HAP-1 (cell line): ENCODE measurements at regions not wholly inside any gene's neighbourhood (a gene's known extent, or its start where the extent isn't known, plus 50 kb on each side); places are given as distances from the start of the nearest gene placed in this dataset.
"Not testable (repeated sequence)": the region's sequence is repeated elsewhere in the genome, so short reads cannot be mapped to it uniquely, and the experiment has no call there.

Experiments used
- DNase-seq, 2 experiments: peaks; one replicate each; pipeline ENCODE4 v3.0.0-alpha.2; 2016 to 2020; ENCODE audit warnings: low spot score in 2 of 2
- H3K27me3 ChIP-seq: fragments of 250-450 bp; sonication (Bioruptor Pico); 2 replicates; pipeline ENCODE4 v1.5.1; 2020; ENCODE audit warnings: low read depth, mild to moderate bottlenecking, moderate library complexity
- H3K36me3 ChIP-seq: fragments of 250-450 bp; sonication (Bioruptor Pico); replicated peaks from 2 replicates; pipeline ENCODE4 v1.5.1; 2020; ENCODE audit warnings: mild to moderate bottlenecking
- H3K4me1 ChIP-seq: fragments of 250-450 bp; sonication (Bioruptor Pico); 2 replicates; pipeline ENCODE4 v1.5.1; 2020; ENCODE audit warnings: mild to moderate bottlenecking
- H3K4me3 ChIP-seq: fragments of 250-450 bp; sonication (Bioruptor Pico); 2 replicates; pipeline ENCODE4 v1.5.1; 2020; ENCODE audit warnings: mild to moderate bottlenecking, moderate library complexity
- H3K9me3 ChIP-seq: fragments of 250-450 bp; sonication (Bioruptor Pico); 2 replicates; pipeline ENCODE4 v1.5.1; 2020; ENCODE audit warnings: mild to moderate bottlenecking, moderate library complexity
- in situ Hi-C: fragments of 300-500 bp; cut with MboI; formaldehyde crosslinking; loops from 3 replicates; pipeline ENCODE4 v1.14.3; 2020; ENCODE audit warnings: low sequenced_read_pairs, inconsistent platforms, mixed read lengths

DNA sequence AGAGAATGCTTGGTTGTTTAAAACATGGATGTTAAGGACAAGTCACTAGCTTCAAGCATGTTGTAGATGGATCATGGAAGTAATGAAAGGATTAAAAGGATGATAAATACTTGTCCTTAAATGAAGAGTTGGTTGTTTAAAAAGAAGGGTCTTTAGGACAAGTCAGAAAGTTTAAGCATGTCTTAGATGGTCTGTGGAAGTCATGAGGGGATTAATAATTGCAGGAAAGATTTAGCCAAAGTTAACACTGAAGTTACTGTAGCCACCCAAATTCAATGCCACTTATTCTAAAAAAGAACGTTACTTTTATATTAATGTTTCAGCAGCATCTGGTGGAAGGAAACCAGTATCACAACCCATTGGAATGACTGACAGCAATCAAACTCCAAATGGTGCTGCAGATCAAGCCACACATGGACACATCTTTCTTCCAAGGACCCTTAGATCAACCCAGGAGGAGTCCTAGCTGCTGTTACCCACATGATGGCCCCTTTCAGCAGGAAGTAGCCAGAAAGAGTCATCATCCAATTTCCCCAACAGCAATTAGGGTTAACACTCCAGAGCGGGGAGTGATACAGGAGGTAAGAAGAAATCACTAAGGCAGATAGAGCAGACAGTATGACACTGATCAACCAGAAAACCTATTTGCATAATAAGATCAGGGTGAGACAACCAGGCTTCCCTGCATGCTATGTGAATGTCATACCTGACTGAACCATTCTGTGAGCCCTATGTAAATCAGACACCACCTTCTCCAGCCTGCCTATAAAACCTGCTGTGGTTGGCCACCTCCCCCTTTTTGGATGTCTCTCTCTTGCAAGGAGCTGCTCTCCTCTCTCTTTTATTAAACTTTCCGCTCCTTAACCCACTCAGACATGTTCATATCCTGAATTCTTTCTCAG lies 88.4 kb upstream of the GNAZ start:
- in situ Hi-C loops = loop anchor here (10.0 kb wide), 1 partner anchor 303 kb away; no protein-coding TSS in a partner anchor
- no peak for DNase-seq
- H3K4me1 ChIP-seq = no peaks in the 10 kb centered on the region
- H3K9me3 ChIP-seq = peaks cover 3% of the 10 kb centered on the region
- H3K36me3 ChIP-seq = no peaks in the 10 kb centered on the region
- H3K4me3 ChIP-seq = no peak overlapping the region
- H3K27me3 ChIP-seq = 0 out of 2 replicates have a peak, but pooled peaks cover 5% of the 10 kb centered on the region

DNA sequence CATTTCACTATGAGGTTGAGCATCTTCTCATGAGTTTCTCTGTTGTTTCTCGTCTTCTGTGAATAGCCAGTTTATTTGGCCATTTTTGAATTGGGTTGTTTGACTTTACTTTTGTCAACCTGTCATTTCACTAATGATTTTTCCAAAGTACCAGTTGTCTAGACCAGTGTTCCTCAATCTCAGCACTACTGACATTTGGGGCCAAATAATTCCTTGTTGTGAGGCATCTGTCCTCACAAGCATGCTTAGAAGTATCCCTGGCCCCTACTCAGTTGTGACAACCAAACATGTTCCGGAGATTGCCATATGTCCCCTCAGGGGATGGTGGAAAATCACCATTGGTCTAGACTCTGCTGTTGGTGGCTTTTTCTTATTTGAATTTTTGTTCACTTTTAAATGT lies 87.7 kb upstream of the GNAZ start:
- Histone ChIP-seq H3K4me3 (no peak overlapping the region), H3K9me3 (peaks cover 3% of the 10 kb centered on the region), H3K27me3 (0 out of 2 replicates have a peak, but pooled peaks cover 5% of the 10 kb centered on the region), H3K4me1 (no peaks in the 10 kb centered on the region), H3K36me3 (no peaks in the 10 kb centered on the region)
- DNase-seq = no peak
- in situ Hi-C loops = loop anchor here (10.0 kb wide), 1 partner anchor 302 kb away; no protein-coding TSS in a partner anchor

DNA sequence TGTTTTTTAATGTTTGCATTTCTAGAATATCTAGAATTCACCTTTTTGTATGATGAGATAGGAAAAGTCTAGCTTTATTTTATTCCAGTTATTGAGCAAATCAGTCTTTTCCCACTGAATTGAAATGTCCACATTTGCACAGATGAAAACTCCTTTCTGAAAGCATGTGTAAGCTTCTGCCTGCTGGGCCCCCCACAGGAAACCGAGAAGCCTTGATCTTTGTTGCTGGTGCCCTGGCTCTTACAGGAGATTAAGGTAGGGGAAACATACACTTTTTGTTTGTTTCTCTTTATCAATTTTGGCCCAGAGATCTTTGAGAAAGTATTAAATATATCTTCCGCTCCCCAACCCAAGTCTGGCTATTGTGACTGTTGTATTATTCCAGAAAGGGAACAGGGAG lies 87.2 kb upstream of the GNAZ start:
- in situ Hi-C loops = loop anchor here (10.0 kb wide), 1 partner anchor 302 kb away; no protein-coding TSS in a partner anchor
- H3K9me3 ChIP-seq = peaks cover 3% of the 10 kb centered on the region
- no peak for DNase-seq

GRCh38 chr22:22983816-22984215 lies 86.5 kb upstream of the GNAZ start:
- in situ Hi-C loops = loop anchor here (10.0 kb wide), 1 partner anchor 301 kb away; no protein-coding TSS in a partner anchor
- no peaks in the 10 kb centered on the region for H3K4me1 ChIP-seq
- no peak overlapping the region for H3K4me3 ChIP-seq
- peaks cover 3% of the 10 kb centered on the region for H3K9me3 ChIP-seq
- H3K36me3 ChIP-seq = no peaks in the 10 kb centered on the region
- H3K27me3 ChIP-seq = 0 out of 2 replicates have a peak, but pooled peaks cover 5% of the 10 kb centered on the region
- DNase-seq = no peak

More for the DNA sequence above, 87.2 kb upstream of the GNAZ start:
- H3K27me3 ChIP-seq = 0 out of 2 replicates have a peak, but pooled peaks cover 5% of the 10 kb centered on the region
- no peaks in the 10 kb centered on the region for H3K4me1 ChIP-seq
- no peaks in the 10 kb centered on the region for H3K36me3 ChIP-seq
- no peak overlapping the region for H3K4me3 ChIP-seq

DNA sequence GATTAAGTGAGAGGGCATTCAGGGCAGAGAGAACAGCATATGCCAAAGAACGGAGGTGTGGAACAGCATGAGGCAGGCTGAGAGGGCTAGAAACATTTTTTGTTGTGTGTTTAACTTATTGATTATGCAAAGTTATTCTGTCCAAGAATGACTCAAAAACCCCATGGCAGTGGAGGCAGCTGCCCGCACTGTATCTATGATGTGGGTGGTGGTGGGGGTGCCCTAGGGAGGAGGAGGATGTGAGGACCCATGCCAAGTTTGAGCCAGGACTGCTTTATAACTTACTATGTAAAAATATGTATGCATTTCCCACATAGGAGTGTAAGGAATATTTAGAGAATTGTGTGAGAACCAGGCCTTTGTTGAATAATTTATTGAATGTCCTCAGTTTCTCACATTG lies 85.4 kb upstream of the GNAZ start:
- in situ Hi-C loops = loop anchor here (10.0 kb wide), 1 partner anchor 300 kb away; no protein-coding TSS in a partner anchor
- Histone ChIP-seq H3K4me3 (no peak overlapping the region), H3K4me1 (no peaks in the 10 kb centered on the region), H3K27me3 (0 out of 2 replicates have a peak, but pooled peaks cover 3% of the 10 kb centered on the region), H3K9me3 (peaks cover 3% of the 10 kb centered on the region), H3K36me3 (no peaks in the 10 kb centered on the region)
- no peak for DNase-seq

GRCh38 chr22:22986008-22986407 lies 84.3 kb upstream of the GNAZ start:
- Histone ChIP-seq H3K36me3 (no peaks in the 10 kb centered on the region), H3K4me1 (no peaks in the 10 kb centered on the region), H3K4me3 (no peak overlapping the region), H3K27me3 (0 out of 2 replicates have a peak, but pooled peaks cover 3% of the 10 kb centered on the region), H3K9me3 (peaks cover 3% of the 10 kb centered on the region)
- no peak for DNase-seq
- in situ Hi-C loops = loop anchor here (10.0 kb wide), 1 partner anchor 299 kb away; no protein-coding TSS in a partner anchor

- no peaks in the 10 kb centered on the region for H3K4me1 ChIP-seq
- H3K9me3 ChIP-seq = peaks cover 3% of the 10 kb centered on the region
- in situ Hi-C loops = loop anchor here (10.0 kb wide), 1 partner anchor 298 kb away; no protein-coding TSS in a partner anchor
- H3K4me3 ChIP-seq = no peak overlapping the region
- 0 out of 2 replicates have a peak, but pooled peaks cover 3% of the 10 kb centered on the region for H3K27me3 ChIP-seq
- H3K36me3 ChIP-seq = no peaks in the 10 kb centered on the region
- DNase-seq = no peak
These were observed 83.7 kb upstream of the GNAZ start for GRCh38 chr22:22986640-22987039.

DNA sequence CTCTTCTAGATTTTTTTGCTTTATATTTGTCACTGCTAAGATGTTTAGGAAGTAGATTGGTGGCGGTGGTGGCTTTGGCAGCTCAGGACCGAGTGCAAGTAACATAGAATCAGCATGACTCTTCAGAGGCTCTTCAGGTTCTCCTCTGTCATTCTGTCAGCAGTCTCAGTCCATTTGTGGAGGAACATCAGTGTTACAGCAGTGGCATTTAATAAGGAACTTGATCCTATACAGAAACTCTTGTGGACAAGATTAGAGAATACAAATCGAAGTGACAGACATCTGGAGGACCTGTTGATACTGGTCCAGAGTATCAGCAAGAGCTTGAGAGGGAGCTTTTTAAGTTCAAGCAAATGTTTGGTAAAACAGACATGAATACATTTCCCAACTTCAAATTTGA lies 82.2 kb upstream of the GNAZ start:
- no peaks in the 10 kb centered on the region; the same call in 1 of the 2 replicates for H3K9me3 ChIP-seq
- no peaks in the 10 kb centered on the region for H3K36me3 ChIP-seq
- H3K4me3 ChIP-seq = no peak overlapping the region
- DNase-seq = no peak
- in situ Hi-C loops = loop anchor here (10.0 kb wide), 1 partner anchor 297 kb away; no protein-coding TSS in a partner anchor
- 0 out of 2 replicates have a peak, but pooled peaks cover 3% of the 10 kb centered on the region for H3K27me3 ChIP-seq
- no peaks in the 10 kb centered on the region for H3K4me1 ChIP-seq

GRCh38 chr22:22988785-22989184 lies 81.5 kb upstream of the GNAZ start:
- Histone ChIP-seq H3K4me3 (no peak overlapping the region), H3K36me3 (no peaks in the 10 kb centered on the region), H3K27me3 (no peaks in the 10 kb centered on the region), H3K4me1 (no peaks in the 10 kb centered on the region), H3K9me3 (no peaks in the 10 kb centered on the region; the same call in 1 of the 2 replicates)
- DNase-seq = no peak
- in situ Hi-C loops = loop anchor here (10.0 kb wide), 1 partner anchor 296 kb away; no protein-coding TSS in a partner anchor

GRCh38 chr22:22989856-22990255 lies 80.5 kb upstream of the GNAZ start:
- H3K9me3 ChIP-seq = no peaks in the 10 kb centered on the region; the same call in 1 of the 2 replicates
- H3K4me3 ChIP-seq = no peak overlapping the region
- H3K36me3 ChIP-seq = no peaks in the 10 kb centered on the region
- in situ Hi-C loops = loop anchor here (10.0 kb wide), 1 partner anchor 295 kb away; no protein-coding TSS in a partner anchor
- no peaks in the 10 kb centered on the region for H3K27me3 ChIP-seq
- H3K4me1 ChIP-seq = no peaks in the 10 kb centered on the region
- DNase-seq = no peak

GRCh38 chr22:22990711-22991505 lies 79.4 kb upstream of the GNAZ start:
- H3K9me3 ChIP-seq, H3K27me3 ChIP-seq, H3K4me3 ChIP-seq, in situ Hi-C loops, H3K4me1 ChIP-seq, H3K36me3 ChIP-seq, DNase-seq: not testable (repeated sequence)

GRCh38 chr22:22992474-22992873 lies 77.8 kb upstream of the GNAZ start:
- no peak for DNase-seq
- Histone ChIP-seq H3K27me3 (no peaks in the 10 kb centered on the region), H3K9me3 (no peaks in the 10 kb centered on the region; the same call in none of the 2 replicates), H3K4me1 (no peaks in the 10 kb centered on the region), H3K36me3 (no peaks in the 10 kb centered on the region), H3K4me3 (no peak overlapping the region)
- in situ Hi-C loops = no loop called here

DNA sequence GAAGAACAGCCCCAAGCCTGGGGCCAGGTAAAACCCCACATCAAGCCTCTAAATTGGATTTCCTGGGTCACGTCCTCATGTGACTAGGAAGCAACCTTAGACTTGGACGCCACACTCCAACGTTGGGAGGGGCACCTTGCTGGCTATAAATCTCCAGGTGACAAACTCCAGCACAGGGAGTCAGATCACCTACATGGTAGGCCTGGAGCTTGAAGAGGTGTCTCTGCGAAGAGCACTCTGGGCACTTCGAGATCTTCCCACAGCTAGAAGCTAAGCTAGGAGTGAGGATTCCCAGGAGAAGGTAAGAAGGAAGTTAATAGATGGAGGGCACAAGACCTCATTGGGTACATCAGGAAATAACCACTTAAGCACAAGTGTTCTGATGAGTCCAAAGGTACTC lies 77.1 kb upstream of the GNAZ start:
- in situ Hi-C loops = no loop called here
- Histone ChIP-seq H3K4me3 (no peak overlapping the region), H3K4me1 (no peaks in the 10 kb centered on the region), H3K36me3 (no peaks in the 10 kb centered on the region), H3K9me3 (peaks cover 2% of the 10 kb centered on the region), H3K27me3 (no peaks in the 10 kb centered on the region)
- no peak for DNase-seq
